HG02884 (cell line): ENCODE measurements at regions not wholly inside any gene's neighbourhood (a gene's known extent, or its start where the extent isn't known, plus 50 kb on each side); places are given as distances from the start of the nearest gene placed in this dataset.

Source experiments
- ATAC-seq: cut with Tn5 transposase; IDR thresholded peaks from one replicate; pipeline ENCODE4 v1.9.1; 2021; ENCODE audit warnings: mild to moderate bottlenecking, moderate library complexity; ENCODE audit not compliant: unreplicated experiment

DNA sequence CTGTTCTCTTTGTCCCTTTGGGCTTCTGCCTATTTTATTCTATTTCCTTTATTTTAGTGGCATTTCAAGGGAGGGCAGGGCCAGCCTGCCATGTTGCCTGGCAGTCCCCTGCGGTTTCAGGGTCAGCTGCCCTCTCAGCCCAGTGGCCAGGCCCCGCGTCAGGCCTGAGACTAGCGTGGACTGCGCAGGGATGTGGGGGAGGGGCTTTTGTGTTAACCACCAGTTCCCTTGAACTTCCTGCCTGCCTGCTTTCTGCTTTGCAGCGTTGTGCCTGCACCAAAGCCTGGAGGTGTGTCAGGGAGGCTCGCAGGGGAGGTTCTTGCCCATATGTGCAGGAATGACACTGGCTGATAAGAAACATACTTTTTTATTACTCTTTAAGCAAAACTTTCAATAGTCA is 157.6 kb downstream of the SLC35B3 start:
- ATAC-seq: no peak

DNA sequence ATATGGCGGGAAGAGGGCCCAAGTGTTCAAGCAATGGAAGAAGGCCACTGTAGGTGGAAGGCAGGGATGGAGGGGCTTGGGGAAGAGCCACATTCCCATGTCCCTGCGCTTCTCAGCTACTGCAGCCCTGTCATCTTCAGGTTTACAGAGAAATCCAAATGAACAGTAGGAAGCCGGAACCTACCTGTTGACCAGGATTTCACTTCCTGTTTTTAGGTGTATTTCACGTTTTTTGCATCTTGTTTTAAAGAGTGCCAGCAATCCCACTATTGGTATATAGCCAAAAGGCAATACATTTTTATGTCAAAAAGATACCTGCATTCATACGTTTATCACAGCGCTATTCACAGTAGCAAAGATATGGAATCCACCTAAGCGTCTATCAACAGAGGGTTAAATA is 159.2 kb downstream of the SLC35B3 start:
- ATAC-seq: no peak

DNA sequence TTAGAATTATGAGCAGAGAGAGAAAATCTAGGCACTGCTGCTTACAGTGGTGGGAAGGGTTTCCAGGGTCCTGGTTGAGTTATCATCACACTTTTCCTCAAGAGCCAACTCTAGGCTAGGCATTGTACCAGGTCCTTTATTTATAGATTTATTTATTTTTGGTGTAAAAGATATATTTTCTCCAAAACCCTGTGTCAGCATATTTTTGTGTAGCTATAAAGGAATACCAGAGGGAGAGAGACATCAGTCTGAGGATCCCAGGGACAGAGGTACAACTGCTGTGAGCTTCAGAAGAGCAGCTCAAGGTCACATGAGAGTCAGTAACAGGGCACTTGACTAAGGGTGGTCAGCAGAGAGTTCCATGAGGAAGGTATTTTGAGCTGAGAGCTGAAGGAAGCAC is 159.7 kb downstream of the SLC35B3 start:
- ATAC-seq: no peak

DNA sequence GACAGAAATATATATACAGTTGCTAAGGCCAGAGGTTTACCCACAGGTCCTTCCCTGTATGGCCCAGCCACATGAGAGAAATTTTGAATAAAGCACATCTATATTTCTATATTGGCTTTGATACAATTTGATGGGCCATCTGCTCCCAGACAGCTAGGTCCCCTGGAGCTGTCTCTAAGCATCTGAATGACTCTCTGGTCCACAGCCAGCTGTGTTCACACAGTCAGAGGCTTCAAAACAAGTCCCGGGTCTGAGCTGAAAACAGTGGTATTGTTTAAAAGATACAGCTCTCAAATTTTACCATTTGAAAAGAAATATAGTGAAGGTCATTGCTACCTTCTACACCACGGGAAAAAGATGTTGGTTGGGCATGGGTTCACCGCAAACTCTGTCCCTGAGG is 161.1 kb downstream of the SLC35B3 start:
- no peak for ATAC-seq

DNA sequence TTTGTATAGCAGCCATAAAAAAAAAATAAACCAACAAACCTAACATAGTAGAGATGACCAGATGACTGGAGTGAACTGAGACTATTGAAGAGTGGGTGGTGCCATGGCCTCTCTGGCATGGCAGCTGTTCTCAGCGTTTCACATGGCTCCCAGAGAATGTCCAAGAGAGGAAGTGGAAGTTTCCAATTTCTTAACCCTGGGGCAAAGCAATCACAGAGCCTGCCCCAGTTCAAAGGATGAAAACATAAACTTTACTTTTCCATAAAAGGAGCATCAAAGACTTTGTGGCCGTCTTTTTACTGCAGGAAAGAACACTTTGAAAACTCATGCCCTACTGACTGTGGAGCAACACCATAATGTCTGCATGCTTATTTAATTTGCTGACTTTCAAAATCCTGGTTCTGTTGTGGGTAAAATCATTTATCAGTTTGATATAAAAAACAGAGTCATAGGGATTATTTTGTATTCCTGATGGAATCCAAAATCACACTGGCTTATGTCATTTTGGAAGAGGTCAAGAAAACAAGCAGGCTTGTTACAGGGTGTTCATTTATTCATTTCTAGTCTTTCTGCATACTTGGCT is 165.4 kb downstream of the SLC35B3 start:
- ATAC-seq: no peak

DNA sequence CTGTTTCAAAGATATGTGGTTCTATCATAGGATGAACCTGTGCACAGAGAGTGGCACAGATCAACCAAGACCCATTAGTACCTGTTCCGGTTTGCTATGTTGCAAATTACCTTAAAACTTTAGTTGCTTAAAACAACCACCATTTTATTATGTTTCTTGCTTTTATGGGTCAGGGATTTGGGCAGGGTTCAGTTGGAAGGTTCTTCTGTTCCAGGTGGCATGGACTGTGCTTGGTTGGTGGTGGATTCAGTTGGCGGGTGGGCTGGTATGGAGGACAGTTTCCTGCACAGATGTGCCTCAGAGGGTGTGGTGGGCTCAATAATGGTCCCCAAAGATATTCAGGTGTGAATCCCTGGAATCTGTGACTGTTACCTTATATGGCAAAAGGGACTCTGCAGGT is 166.3 kb downstream of the SLC35B3 start:
- ATAC-seq: no peak

DNA sequence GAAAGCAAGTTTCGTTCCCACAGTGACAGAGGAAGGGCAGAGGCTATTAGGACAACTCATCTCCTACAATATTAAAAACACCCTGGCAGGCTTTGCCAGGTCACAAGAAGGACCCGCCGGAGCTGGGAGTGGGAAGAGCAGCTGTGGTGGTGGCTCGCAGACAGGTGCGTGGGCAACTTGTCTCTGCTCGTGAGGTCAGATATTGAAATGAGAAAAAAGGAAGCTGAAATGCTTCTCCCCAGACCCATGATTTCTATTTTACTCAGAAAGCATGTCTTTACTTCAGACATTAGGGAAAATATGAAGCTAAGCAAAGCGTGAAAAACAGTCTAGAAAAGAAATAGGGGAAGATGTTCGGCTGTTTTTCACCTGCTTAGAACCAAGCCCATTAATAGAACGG is 166.3 kb upstream of the EEF1E1 start:
- no peak for ATAC-seq

DNA sequence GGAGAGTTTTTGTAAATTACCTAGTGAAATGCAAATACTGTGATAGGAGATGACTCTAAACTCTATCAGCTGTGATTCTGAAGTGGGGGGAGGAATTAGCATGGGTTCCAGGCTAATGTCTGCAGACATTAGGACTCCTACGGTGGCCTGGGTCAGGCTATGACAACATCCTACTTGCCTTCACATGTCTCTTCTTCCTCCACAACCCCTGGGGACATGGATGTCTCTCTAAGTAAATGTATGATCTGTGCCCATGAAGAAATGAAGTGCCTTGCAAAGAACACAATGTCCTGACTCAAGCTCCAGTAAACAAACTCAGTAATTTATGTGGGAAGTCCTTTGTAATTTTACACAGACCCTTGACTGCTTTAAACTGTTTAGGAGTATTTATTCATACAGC is 165.8 kb upstream of the EEF1E1 start:
- no peak for ATAC-seq

DNA sequence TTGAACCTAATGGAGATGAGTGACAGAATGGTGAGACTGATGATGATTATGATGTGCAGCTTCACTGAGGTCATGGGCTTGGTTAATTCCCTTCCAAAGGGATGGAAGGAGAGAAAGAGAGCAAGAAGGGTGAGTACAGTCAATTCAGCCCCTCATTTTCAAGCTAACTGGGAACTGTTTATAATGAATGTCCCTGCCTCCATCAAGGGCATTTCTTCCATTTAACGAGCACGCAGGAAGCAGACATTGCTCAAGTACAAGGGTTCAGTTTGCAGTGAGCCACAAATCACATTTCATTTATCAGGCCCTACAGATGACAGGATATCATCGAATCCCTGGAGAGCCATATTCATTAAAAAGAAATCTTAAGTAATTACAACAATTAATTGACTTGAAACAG is 158.3 kb upstream of the EEF1E1 start:
- ATAC-seq: no peak

DNA sequence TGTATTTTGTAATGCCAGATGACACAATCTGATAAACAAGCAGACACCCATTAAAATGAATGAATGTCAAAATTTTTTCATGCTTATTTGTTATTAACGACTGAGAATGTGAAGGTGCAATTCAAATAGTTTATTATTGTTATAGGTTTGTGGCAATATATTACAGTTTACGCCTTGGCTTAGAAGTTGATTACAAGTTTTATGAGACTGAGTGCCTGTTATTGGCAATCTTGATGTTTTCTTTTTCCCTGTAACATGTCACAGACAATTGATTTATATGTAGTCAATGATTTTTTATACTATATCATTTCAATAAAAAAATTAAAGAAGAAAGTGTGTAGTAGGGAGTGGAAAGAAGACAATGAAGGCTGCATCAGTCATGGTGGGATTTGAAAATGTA is 144.1 kb upstream of the EEF1E1 start:
- ATAC-seq: no peak

DNA sequence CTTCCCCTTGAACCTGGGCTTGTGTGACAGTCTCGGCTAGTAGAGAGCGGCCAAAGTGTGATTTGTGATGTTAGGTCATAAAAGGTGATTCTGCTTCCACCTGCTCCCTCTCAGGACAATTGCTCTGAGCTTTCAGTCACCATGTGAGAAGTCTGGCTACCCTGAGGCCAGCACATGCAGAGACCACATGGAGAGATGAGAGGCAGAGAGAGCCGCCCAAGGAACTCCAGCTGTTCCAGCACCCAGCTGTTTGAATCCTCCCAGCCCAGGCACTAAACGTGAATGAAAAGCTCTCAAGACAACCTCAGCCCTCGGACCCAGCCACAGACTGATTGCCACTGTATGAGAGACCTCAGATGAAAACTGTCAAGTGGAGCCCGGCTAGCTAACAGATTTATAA is 143.4 kb upstream of the EEF1E1 start:
- no peak for ATAC-seq

DNA sequence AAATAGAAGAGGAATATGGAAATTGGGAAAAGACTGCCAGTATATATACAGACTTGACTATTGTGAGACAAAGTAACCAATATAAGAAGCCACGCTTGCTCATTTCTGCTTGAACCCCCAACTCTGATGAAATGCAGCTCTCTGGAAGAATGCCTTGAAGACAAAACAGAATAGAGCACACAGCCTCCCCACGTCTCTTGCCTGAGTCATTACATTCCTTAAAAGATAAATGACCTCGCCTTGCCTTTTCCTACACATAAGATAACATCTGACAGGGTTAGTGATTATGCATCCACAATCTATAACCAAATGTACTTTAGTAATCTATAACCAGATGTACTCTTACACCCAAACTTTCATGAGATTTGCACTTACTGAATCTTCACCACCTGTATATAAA is 141.1 kb upstream of the EEF1E1 start:
- no peak for ATAC-seq

DNA sequence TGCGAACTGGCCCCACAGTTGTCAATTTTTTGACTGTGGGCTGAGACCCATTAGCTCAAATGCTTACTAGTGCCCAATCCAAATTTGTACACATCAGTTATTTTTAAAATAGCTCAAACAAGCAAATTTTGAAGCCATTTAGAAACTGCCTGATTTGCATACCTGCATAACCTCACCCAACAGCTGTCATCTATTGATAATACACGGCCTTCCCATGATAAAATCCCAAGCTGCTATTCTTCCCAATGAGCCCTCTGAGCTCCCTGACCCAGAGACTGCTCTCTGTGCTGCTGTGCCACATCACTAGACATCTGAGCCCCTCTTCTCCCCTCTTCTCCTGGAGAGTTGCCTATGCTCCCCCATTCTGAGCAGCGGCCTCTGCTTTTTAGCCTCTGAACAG is 140.5 kb upstream of the EEF1E1 start:
- no peak for ATAC-seq

DNA sequence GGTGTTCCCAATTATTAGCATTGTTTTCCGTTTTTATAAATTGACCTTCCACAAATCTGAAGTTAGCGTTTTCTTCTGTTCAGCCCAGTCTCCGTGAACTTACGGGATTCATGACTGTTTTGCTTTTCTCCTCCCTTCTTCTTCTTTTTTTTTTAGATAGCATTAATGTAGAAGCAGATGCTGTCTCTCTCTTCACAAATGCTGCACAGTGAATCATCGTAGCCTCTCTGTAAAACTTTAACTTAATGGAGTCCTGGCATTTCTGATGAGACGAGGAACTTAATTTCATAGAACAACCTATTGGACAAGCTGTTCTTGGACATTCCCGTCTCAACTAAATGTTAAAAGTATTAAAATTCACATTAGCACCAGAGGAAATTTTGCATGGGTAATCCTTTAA is 138.0 kb upstream of the EEF1E1 start:
- ATAC-seq: no peak

DNA sequence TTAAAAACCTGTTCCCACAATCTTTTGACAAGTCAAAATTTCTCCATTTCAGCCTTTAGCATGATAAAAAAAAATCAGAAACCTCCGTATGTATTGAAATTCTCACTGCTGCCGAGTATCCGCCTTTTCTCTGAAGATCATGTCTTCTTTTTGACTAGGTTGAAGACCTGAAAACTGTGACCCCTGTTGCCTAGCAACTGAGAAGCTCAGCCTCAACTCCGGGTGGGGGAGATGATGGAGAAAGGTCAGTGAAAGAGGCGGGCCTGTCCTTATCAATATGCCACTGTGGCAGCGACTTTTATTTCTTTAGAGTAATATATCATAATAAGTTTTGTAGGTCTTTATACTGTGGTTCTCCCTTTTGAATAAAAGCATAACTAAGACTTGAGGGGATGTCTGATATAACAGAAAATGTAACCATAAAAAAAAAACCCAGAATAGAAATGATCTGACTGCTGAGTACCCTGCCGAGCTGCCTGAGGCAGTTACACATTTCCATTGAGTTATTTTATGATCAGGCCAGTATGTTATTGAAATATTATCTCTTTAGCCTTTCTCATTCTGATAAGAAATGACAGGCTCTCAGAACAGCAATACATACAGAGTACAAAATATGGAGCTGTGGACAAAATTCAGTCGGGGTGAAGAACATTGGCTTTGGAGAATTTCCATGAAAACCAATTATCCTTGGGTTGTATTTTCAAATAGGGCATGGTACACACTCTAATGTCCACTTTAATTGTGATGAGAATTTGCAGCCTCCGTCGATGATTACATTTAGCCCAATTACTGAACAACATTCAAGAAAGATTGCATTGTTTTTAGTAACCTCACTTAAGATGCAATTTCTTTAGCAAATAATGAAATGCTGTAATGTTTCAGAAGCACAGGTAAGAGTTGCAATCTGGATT is 136.7 kb upstream of the EEF1E1 start:
- ATAC-seq: no peak

DNA sequence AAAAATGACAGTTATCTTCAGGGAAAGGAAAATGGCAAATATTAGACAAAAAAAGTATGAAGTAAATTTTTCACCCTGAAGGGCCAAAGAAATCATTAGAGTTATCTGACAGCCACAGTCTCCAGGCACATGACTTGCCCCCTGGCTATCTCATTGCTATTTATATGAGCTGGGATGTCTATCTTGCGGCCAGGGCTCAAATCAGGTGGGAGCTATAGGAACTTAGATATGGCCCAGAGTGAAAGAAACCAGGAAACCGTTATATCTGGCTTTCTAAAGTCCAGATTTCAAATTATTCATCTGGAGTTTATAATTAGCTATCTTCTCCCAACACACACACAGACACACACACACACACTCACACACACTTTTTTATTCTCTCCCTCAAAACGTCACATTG is 135.3 kb upstream of the EEF1E1 start:
- ATAC-seq: no peak

DNA sequence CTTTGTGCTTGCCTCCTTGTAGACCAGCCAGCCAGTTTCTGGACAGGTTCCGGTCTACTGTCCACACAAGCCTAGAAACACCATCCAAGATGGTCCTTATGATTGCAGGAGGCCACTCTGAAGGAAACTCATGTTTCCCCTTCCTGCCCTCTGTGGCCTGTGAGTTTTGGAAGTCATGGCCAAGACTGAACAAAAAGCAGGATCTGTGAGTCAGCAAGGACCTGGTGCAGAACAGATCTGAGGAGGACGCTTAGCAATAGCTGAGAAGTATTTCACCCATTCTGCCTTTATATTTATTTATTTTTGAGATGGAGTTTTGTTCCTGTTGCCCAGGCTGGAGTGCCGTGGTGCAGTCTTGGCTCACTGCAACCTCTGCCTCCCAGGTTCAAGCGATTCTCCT is 134.6 kb upstream of the EEF1E1 start:
- no peak for ATAC-seq

DNA sequence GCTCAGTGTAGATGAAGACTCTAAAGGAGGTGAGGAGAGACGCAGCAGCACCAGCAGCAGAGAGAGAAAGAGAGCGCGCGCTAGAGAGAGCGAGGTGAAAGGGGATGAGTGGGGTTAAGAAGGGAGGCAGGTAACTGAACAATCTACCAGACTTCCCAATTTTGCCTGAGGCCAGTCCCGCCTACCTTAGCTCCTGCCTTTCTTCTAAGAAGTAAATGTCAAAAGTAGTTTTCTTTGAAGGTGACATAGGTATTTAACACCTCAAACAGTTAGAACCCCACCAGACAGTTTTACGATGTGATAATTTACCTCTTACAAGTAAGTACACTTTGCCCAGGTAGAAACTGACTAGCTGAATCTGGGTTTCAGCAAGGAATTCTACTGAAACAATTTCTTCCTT is 132.0 kb upstream of the EEF1E1 start:
- no peak for ATAC-seq

DNA sequence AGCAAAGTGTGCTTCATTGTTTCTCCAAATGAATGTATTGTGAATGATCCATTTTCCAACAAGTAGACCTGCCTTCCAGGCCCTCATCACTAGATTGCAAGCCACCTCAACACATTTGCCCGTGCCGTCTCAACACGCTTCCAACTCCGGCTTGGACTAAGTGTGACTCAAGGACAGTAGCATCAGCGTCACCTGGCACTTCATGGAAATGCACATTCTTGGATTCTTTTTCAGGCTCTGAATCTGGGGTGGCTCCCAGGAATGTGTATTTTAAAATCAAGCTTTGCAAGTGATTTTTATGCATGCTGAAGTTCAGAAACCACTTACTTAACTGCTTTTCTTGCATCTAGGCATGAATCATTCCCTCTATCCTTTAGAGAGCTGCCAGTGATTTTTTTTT is 129.6 kb upstream of the EEF1E1 start:
- ATAC-seq: no peak

DNA sequence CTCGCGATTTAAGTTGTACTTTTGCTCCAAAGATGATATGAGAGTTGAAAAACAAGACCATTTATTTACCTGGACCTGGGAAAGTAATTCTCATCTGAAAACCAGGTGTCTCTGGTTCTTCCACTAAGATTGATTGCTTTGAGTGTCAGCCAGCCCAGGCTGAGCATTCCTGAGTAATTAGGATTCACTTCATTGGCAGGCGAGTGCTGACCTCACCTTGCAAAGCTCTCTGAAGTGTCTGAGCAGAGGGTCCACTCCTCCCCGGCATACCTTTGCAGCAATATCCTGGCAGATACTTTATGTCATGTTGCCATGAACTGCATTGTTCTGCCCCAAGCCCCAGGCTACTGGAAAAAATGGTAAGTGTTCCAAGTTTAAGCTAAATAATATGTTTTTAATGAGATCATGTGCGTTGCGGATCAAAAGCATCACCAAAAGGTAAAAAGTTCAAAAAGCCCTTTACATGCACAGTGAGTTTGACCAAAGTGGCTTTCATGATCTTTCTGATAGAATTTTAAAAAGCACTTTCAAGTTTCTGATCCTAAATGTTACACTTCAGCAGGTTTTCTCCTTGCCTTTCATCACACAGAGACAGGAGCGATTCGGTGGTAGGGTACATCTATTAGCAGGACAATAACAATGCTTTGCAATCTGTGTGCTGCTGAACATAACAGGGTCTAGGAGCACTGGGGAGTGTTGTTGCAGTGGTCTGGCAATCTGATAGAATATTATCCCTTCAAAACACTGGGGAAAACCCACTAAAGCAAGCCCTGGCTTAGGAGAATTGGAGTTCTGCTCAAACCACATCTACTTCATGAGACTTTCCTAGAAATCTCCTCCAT is 127.8 kb upstream of the EEF1E1 start:
- no peak for ATAC-seq

DNA sequence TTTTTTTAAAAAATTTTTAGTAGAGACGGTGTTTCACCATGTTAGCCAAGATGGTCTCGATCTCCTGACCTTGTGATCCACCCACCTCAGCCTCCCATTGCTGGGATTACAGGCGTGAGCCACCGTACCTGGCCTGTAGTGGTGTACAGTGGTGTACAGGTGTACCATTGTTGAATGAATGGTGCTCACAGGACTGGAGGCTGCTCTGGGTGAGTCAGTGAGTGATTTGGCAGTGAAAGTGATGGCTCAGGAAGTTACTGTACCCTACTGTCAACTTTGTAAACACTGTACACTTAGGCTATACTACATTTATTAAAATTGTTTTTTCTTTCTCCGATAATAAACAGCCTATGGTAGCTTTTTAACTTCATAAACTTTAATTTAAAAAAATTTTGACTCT is 122.8 kb upstream of the EEF1E1 start:
- no peak for ATAC-seq

DNA sequence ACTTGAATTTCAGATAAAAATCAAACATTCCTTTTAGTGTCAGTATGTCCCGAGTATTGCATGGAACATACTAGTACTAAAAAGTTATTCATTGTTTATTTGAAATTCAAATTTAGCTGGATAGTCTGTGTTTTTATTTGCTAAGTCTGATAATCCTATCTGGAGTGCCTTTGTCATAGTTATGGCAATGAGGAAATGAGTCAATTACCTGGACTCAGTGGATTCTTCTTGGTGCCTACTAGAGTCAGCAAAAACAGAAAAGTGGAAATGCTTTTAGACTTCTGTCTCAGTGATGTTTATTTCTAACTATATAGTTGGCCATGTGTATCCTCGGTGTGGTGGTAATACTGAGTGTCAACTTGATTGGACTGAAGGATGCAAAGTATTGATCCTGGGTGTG is 121.3 kb upstream of the EEF1E1 start:
- no peak for ATAC-seq
